Activated naive CD4-positive, alpha-beta T cell treated with anti-CD3 and anti-CD28 coated beads, Interleukin-2, amount 50 U/mL, for 72 hours (primary cell): ENCODE measurements at regions not wholly inside any gene's neighbourhood (a gene's known extent, or its start where the extent isn't known, plus 50 kb on each side); places are given as distances from the start of the nearest gene placed in this dataset.
A peak's percentile ranks its signal among the peaks of the same experiment; 100 is the strongest.

Experiments used
- ATAC-seq, 2 donors: fragments of 150-1000 bp; cut with Tn5 transposase; 2 replicates each; pipeline ENCODE4 v1.10.0; 2021; ENCODE audit warnings: mild to moderate bottlenecking in 2 of 2, moderate library complexity in 2 of 2
- DNase-seq, 2 donors: peaks; one replicate each; pipeline ENCODE4 v3.0.0; 2021 to 2022; ENCODE audit warnings: low spot score in 2 of 2
- H3K27ac Mint-ChIP-seq, 2 donors: one replicate each; pipeline ENCODE4 v1.8.0; 2022; ENCODE audit warnings: mild to moderate bottlenecking in 2 of 2, mixed read lengths in 2 of 2
- H3K36me3 Mint-ChIP-seq, 2 donors: one replicate each; pipeline ENCODE4 v1.8.0; 2022; ENCODE audit warnings: mixed read lengths in 2 of 2
- H3K9me3 Mint-ChIP-seq, 2 donors: one replicate each; pipeline ENCODE4 v1.8.0; 2022; ENCODE audit warnings: mixed read lengths in 2 of 2

DNA sequence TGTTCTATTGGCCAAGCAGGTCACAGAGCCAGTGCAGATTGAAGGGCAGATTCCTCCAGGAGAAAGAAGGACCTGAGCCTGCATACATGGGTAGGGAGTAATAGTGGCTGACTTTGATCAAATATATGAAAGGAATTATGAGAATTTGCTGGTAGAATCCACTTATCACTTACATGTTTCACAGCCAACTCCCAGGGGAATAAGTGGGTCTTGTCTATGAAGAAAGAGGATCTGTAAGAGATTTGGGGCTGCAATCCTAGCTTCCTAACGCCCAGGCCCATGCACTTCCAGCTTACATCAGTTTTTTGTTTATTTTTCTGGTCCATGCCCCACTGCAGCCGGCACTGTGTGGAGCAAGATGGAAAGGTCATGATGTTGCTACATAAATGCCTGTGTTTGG lies 107.9 kb upstream of the SYNDIG1 start:
- no peak for DNase-seq
- no peak for ATAC-seq
- peaks cover 5 to 8% of the 10 kb centered on the region in 2 donors for H3K9me3 Mint-ChIP-seq
- H3K27ac Mint-ChIP-seq, result no peak overlapping the region
- H3K36me3 Mint-ChIP-seq, result peaks cover 13 to 15% of the 10 kb centered on the region in 2 donors

DNA sequence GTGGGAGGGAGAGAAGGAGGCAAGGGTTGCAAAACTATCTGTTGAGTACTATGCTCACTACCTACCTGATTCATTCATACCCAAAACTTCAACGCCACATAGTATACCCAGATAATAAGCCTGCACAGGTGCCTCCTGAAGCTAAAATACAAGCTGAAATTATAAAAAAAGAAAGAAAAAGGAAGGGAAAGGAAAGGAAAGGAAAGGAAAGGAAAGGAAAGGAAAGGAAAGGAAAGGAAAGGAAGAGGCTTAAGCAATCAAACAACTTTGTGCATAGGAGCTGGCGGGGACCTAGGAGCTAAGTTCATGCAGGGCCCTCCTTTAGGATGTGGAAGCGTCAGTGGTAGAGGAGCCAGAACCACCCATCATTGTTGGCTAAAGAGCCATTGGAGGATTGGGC lies 108.9 kb upstream of the SYNDIG1 start:
- no peak for ATAC-seq
- no peak for DNase-seq

GRCh38 chr20:24359321-24360027 lies 110.0 kb upstream of the SYNDIG1 start:
- Mint-ChIP-seq H3K9me3 (peaks cover 5 to 8% of the 10 kb centered on the region in 2 donors), H3K27ac (no peak overlapping the region), H3K36me3 (peaks cover 13 to 15% of the 10 kb centered on the region in 2 donors)
- no peak for ATAC-seq
- no peak for DNase-seq

More for the DNA sequence above, 108.9 kb upstream of the SYNDIG1 start:
- no peak overlapping the region for H3K27ac Mint-ChIP-seq
- H3K9me3 Mint-ChIP-seq, result peaks cover 5 to 8% of the 10 kb centered on the region in 2 donors
- peaks cover 13 to 15% of the 10 kb centered on the region in 2 donors for H3K36me3 Mint-ChIP-seq

DNA sequence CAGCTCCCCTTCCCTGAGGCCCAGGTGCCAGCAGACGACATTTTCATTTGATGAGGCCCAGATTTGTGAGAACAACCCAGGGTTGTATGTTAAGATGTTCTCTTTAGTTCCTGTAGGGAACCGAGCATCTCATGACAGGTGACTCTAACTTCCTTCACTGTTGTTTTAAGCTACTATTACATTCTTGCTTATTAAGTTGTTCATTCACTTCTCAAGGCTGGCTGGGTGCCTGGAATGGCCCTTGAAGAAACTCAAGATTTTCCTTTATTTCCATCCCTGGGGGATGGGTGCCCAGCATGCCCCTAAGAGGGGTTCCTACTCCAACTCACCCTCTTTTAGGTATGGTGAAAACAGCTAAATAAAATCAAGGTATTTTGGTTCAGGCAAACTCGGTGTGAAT lies 111.5 kb upstream of the SYNDIG1 start:
- ATAC-seq (no peak), DNase-seq (no peak)
- peaks cover 0 to 8% of the 10 kb centered on the region in 2 donors for H3K9me3 Mint-ChIP-seq
- H3K27ac Mint-ChIP-seq, result no peak overlapping the region
- peaks cover 13 to 15% of the 10 kb centered on the region in 2 donors for H3K36me3 Mint-ChIP-seq

DNA sequence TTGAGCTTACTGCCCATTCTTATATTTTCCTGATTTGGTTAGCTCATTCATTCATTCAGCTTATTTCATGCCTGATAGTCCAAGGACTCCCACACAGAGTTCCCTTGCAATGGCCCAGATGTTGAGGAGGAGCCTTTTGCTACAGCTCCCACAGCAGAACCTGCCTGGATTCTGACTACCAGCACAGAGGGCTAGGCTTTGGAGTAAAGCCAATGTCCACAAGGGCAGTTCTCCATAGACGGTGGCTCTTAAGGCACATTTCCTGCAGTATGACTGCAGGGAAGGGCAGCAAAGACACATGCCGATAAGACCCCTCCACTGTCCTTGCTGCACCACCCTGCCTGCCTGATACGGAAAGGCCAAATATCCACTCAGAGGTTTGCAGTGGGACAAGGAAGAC lies 112.3 kb upstream of the SYNDIG1 start:
- Mint-ChIP-seq H3K36me3 (peaks cover 6 to 12% of the 10 kb centered on the region in 2 donors), H3K27ac (no peak overlapping the region), H3K9me3 (peaks cover 0 to 8% of the 10 kb centered on the region in 2 donors)
- no peak for ATAC-seq
- no peak for DNase-seq

DNA sequence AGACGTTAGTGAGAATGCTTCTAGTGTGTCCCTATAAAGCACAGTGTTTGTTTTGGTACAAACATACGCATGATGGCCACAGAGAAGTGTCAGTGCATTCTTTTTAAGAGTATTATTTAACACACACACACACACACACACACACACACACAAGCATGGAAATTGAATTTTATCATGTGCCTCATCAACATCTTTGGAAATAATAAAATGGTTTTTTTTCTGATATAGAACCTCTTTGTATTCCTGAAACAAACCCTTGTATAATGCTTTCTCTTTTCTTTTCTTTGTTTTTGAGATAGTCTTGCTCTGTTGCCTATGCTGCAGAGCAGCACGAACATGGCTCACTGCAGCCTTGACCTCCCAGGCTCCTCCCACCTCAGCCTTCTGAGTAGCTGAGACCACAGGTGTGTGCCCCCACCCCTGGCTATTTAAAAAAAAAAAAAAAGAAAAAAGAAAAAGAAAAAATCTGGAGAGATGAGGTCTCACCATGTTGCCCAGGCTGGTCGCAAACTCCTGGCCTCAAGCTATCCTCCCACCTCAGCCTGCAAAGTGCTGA lies 116.2 kb upstream of the SYNDIG1 start:
- ATAC-seq, result no peak
- H3K27ac Mint-ChIP-seq, result no peak overlapping the region
- no peaks in the 10 kb centered on the region for H3K36me3 Mint-ChIP-seq
- DNase-seq, result no peak
- H3K9me3 Mint-ChIP-seq, result no peaks in the 10 kb centered on the region

GRCh38 chr20:24350923-24351368 lies 118.5 kb upstream of the SYNDIG1 start:
- Mint-ChIP-seq H3K27ac (no peak overlapping the region), H3K9me3 (no peaks in the 10 kb centered on the region), H3K36me3 (no peaks in the 10 kb centered on the region)
- DNase-seq (no peak), ATAC-seq (no peak)

DNA sequence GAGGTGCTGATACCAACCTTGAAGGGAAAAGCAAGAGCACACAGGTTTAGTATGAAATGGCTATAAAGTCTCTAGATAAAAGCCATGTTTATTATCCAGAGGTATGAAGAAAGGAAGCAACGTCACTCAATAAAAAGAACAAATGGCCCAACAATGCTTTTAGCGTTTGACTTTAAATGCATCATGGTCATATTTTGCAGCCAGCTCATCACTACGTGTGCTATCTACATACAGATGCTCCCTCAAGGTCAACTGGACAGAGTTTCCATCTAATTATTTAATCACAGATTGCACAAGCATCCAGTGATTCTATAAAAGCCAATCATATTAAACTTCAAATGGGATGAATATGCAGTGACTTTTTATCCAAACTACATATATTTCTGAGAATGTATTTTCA lies 127.6 kb upstream of the SYNDIG1 start:
- no peak overlapping the region for H3K27ac Mint-ChIP-seq
- H3K9me3 Mint-ChIP-seq, result no peaks in the 10 kb centered on the region
- no peak for ATAC-seq
- no peak for DNase-seq
- H3K36me3 Mint-ChIP-seq, result no peaks in the 10 kb centered on the region

- DNase-seq (no peak), ATAC-seq (no peak)
- no peak overlapping the region for H3K27ac Mint-ChIP-seq
- H3K9me3 Mint-ChIP-seq, result no peaks in the 10 kb centered on the region
- H3K36me3 Mint-ChIP-seq, result no peaks in the 10 kb centered on the region
Observed at GRCh38 chr20:24340933-24341332, 128.5 kb upstream of the SYNDIG1 start.

GRCh38 chr20:24339210-24339641 lies 130.2 kb upstream of the SYNDIG1 start:
- Mint-ChIP-seq H3K27ac (no peak overlapping the region), H3K36me3 (no peaks in the 10 kb centered on the region), H3K9me3 (no peaks in the 10 kb centered on the region)
- ATAC-seq (no peak), DNase-seq (no peak)

DNA sequence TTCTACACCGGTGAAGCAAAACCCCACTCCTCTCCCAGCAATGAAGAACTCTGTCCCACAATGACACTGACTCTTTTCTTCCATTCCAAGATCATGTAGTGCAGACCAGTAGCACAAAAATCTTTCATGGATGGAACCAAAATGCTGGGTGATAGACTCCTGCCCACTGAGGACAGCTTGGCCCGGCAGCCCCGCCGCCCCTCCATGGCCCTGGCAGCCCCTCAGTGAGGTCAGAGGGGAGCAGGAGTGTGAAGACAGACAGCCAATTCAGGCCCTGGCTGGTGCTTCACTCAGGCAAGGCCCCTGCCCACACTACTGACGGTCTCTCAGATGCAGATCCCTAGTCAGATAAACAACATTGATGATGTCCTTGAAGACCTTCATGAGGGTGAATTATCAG lies 131.9 kb upstream of the SYNDIG1 start:
- ATAC-seq, result no peak
- no peaks in the 10 kb centered on the region for H3K9me3 Mint-ChIP-seq
- H3K36me3 Mint-ChIP-seq, result no peaks in the 10 kb centered on the region
- no peak for DNase-seq
- no peak overlapping the region for H3K27ac Mint-ChIP-seq

DNA sequence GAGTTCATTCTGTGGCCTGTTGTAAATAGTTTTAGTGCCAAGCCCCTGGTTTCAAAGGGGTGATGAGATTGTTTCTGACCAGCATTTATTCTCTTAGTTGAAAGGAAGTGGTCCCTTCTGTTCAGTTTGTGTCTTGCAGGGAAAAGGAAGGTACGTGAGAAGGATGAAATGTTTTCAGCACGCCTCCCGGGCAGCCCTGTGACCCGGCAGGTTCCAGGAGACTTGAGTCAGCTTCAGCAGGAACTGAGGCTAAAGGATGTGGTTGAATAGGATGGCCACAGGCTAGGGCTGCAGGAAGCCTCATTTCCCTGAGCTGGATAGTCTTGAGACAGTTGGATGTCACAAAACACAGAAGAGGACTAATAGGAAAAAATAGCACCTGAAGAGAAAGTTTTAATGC lies 132.4 kb upstream of the SYNDIG1 start:
- Mint-ChIP-seq H3K9me3 (no peaks in the 10 kb centered on the region), H3K36me3 (no peaks in the 10 kb centered on the region), H3K27ac (no peak overlapping the region)
- no peak for DNase-seq
- ATAC-seq, result peak in 1 of 2 donors; percentile 63

GRCh38 chr20:24334830-24335229 lies 134.6 kb upstream of the SYNDIG1 start:
- DNase-seq (no peak), ATAC-seq (no peak)
- no peaks in the 10 kb centered on the region for H3K36me3 Mint-ChIP-seq
- H3K27ac Mint-ChIP-seq, result no peak overlapping the region
- H3K9me3 Mint-ChIP-seq, result no peaks in the 10 kb centered on the region

DNA sequence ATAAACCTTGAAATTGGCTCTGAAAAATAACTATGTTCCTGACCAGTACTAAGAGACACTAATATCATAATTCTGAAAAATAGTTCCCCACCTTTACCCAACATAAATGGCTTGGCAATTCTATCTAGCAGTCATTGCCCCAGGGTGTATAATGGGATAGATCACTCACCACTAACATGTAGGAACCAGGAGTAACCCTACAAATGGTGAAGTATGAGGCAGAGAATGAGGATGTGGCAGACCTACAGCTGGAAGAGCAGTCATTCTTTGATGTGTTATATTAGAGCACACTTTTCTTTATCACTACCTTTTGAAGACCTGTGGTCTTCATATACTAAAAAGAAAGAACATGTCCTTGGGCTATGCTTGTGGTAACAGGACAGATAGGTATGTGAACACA lies 136.5 kb upstream of the SYNDIG1 start:
- ATAC-seq (no peak), DNase-seq (no peak)
- Mint-ChIP-seq H3K36me3 (no peaks in the 10 kb centered on the region), H3K9me3 (no peaks in the 10 kb centered on the region), H3K27ac (no peak overlapping the region)

DNA sequence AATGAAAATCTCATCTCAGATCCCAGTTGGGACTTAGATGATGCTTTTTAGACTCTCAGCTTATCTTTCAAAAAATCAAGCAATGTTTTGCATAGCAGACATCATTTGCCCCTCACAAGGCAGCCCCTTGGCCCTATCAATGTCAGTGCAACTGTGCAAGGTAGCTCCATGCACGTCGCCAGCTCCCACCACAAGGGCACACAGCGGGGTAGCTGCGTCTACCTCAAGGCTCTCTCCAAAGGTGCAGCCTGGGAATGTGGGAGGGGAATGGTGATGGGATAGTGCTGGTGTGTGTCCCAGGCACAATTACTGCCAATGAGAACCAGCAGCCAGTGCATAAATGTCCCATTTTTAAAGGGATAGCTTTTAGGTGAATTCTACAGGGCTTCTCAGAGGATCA lies 137.5 kb upstream of the SYNDIG1 start:
- Mint-ChIP-seq H3K9me3 (no peaks in the 10 kb centered on the region), H3K36me3 (no peaks in the 10 kb centered on the region), H3K27ac (no peak overlapping the region)
- DNase-seq, result no peak
- ATAC-seq, result no peak

- ATAC-seq (no peak), DNase-seq (no peak)
- H3K9me3 Mint-ChIP-seq, result no peaks in the 10 kb centered on the region
Observed at GRCh38 chr20:24328901-24329300, 140.5 kb upstream of the SYNDIG1 start.

DNA sequence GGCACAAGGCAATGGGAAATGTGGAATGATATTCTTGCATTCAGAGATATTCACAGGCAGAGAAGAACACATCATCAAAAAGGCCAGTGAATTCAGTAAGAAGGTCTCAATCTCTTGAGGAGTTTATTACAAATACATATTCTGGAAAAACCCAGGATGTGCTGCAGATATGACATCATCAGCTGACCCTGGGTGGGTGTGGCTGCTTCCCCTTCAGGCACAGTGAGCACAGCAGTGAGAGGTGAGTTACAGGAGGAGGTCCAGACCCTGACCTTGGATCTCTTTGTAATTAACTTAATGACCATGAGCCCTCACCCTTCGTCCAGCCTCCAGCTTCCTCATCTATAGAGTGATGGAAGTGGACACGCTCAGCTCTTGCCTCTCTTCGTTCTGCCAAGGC lies 147.5 kb upstream of the SYNDIG1 start:
- Mint-ChIP-seq H3K9me3 (peaks cover 0 to 8% of the 10 kb centered on the region in 2 donors), H3K36me3 (no peaks in the 10 kb centered on the region), H3K27ac (no peak overlapping the region)
- DNase-seq, result no peak
- no peak for ATAC-seq

More at GRCh38 chr20:24328901-24329300, 140.5 kb upstream of the SYNDIG1 start:
- Mint-ChIP-seq H3K36me3 (no peaks in the 10 kb centered on the region), H3K27ac (no peak overlapping the region)
